IMR-90 (cell line): ENCODE measurements at regions not wholly inside any gene's neighbourhood (a gene's known extent, or its start where the extent isn't known, plus 50 kb on each side); places are given as distances from the start of the nearest gene placed in this dataset.

Experiments
- ATAC-seq: fragments of 200-7000 bp; cut with Tn5 transposase; 2 replicates; pipeline ENCODE4 v1.9.1; 2020; ENCODE audit warnings: low read depth, mild to moderate bottlenecking, moderate library complexity
- BruUV-seq: library from RNA; stranded (reverse); fragments of 400-500 nt; replicated peaks from 2 replicates; lab custom pipeline; 2021; lab: Mats Ljungman, UMichigan
- CTCF ChIA-PET: fragments of 300-600 bp; formaldehyde crosslinking; extraction: SDS; loops from one replicate; lab custom pipeline; 2021; ENCODE audit warnings: antibody characterized with exemption; lab: Yijun Ruan, JAX
- POLR2A ChIA-PET: fragments of 300-600 bp; sonication (Branson Sonifier 250); formaldehyde crosslinking; loops from one replicate; lab custom pipeline; 2022; ENCODE audit warnings: antibody characterized with exemption; ENCODE audit not compliant: unreplicated experiment; lab: Charles Lee
- DNase-seq: peaks from one replicate; pipeline ENCODE4 v3.0.0; 2013
- H2AFZ ChIP-seq: replicated peaks from 2 replicates; pipeline ENCODE3; 2013; ENCODE audit warnings: low read length, mild to moderate bottlenecking; ENCODE audit not compliant: poor library complexity
- H2AK5ac ChIP-seq: 2 replicates; pipeline ENCODE4 v1.6.1; 2013; ENCODE audit warnings: low read depth, low read length, inconsistent platforms
- H2AK9ac ChIP-seq: replicated peaks from 2 replicates; pipeline ENCODE3; 2013; ENCODE audit warnings: mild to moderate bottlenecking, low read depth, low read length, moderate library complexity; ENCODE audit not compliant: poor library complexity
- H2BK120ac ChIP-seq: 2 replicates; pipeline ENCODE4 v1.6.1; 2013; ENCODE audit warnings: low read depth, low read length, inconsistent platforms
- H2BK15ac ChIP-seq: 3 replicates; pipeline ENCODE4 v1.6.1; 2013; ENCODE audit warnings: low read depth, low read length, inconsistent platforms
- H2BK20ac ChIP-seq: 2 replicates; pipeline ENCODE4 v1.6.1; 2013; ENCODE audit warnings: low read depth, mild to moderate bottlenecking, inconsistent platforms, low read length, moderate library complexity
- H2BK5ac ChIP-seq: 2 replicates; pipeline ENCODE4 v1.6.1; 2013; ENCODE audit warnings: mild to moderate bottlenecking, low read depth, low read length, inconsistent platforms; ENCODE audit not compliant: poor library complexity, severe bottlenecking
- H3K14ac ChIP-seq: replicated peaks from 2 replicates; pipeline ENCODE4 v1.6.1; 2013; ENCODE audit warnings: low read depth, low read length, inconsistent platforms
- H3K18ac ChIP-seq: 2 replicates; pipeline ENCODE4 v1.6.1; 2013; ENCODE audit warnings: low read depth, low read length, control low read depth
- H3K23ac ChIP-seq: 2 replicates; pipeline ENCODE4 v1.6.1; 2013; ENCODE audit warnings: low read depth, low read length, inconsistent platforms
- H3K27ac ChIP-seq: 2 replicates; pipeline ENCODE4 v1.5.1; 2013; ENCODE audit warnings: mild to moderate bottlenecking, control low read depth, low read length; ENCODE audit not compliant: insufficient read depth
- H3K27me3 ChIP-seq: 2 replicates; pipeline ENCODE4 v1.6.1; 2013; ENCODE audit warnings: low read length; ENCODE audit not compliant: control insufficient read depth, insufficient read depth
- H3K36me3 ChIP-seq: 2 replicates; pipeline ENCODE4 v1.6.1; 2013; ENCODE audit warnings: low read length, mixed read lengths; ENCODE audit not compliant: control insufficient read depth, insufficient read depth
- H3K4ac ChIP-seq: 2 replicates; pipeline ENCODE4 v1.6.1; 2013; ENCODE audit warnings: low read depth, low read length, inconsistent platforms
- H3K4me1 ChIP-seq: 2 replicates; pipeline ENCODE4 v1.6.1; 2013; ENCODE audit warnings: low read length, mixed read lengths; ENCODE audit not compliant: control insufficient read depth, insufficient read depth
- H3K4me2 ChIP-seq: 2 replicates; pipeline ENCODE4 v1.6.1; 2013; ENCODE audit warnings: low read depth, mild to moderate bottlenecking, control low read depth, low read length, moderate library complexity
- H3K4me3 ChIP-seq: 2 replicates; pipeline ENCODE4 v1.5.1; 2013; ENCODE audit warnings: low read depth, mild to moderate bottlenecking, control low read depth, low read length, moderate library complexity; ENCODE audit not compliant: insufficient read depth
- H3K56ac ChIP-seq: 2 replicates; pipeline ENCODE4 v1.6.1; 2013; ENCODE audit warnings: low read length, inconsistent platforms; ENCODE audit not compliant: insufficient read depth; ENCODE audit errors: extremely low read depth
- H3K79me1 ChIP-seq, 2 experiments: 2 replicates each; pipeline ENCODE4 v1.6.1; 2013; ENCODE audit warnings: low read length in 2 of 2, inconsistent platforms in 1 of 2, low read depth in 1 of 2
- H3K9ac ChIP-seq: 2 replicates; pipeline ENCODE4 v1.6.1; 2013; ENCODE audit warnings: low read depth, low read length, control low read depth
- H3K9me1 ChIP-seq: 2 replicates; pipeline ENCODE4 v1.6.1; 2013; ENCODE audit warnings: low read length, inconsistent platforms; ENCODE audit not compliant: insufficient read depth
- H3K9me3 ChIP-seq: 2 replicates; pipeline ENCODE4 v1.6.1; 2013; ENCODE audit warnings: low read length; ENCODE audit not compliant: control insufficient read depth, insufficient read depth
- H4K20me1 ChIP-seq: 2 replicates; pipeline ENCODE4 v1.6.1; 2013; ENCODE audit warnings: low read length, inconsistent platforms; ENCODE audit not compliant: insufficient read depth
- H4K5ac ChIP-seq: 2 replicates; pipeline ENCODE4 v1.6.1; 2013; ENCODE audit warnings: mild to moderate bottlenecking, low read depth, low read length, control low read depth
- H4K8ac ChIP-seq, 2 experiments: 2 replicates each; pipeline ENCODE4 v1.6.1; 2013; ENCODE audit warnings: low read depth in 2 of 2, low read length in 2 of 2, control low read depth in 1 of 2, inconsistent platforms in 1 of 2
- H4K91ac ChIP-seq: 2 replicates; pipeline ENCODE4 v1.6.1; 2013; ENCODE audit warnings: low read depth, low read length, inconsistent platforms; ENCODE audit not compliant: insufficient read depth
- BHLHE40 ChIP-seq: fragments of 150-350 bp; IDR thresholded peaks from 2 replicates; pipeline ENCODE4 v1.6.1; 2016; ENCODE audit warnings: mild to moderate bottlenecking, low read depth, low read length
- CHD1 ChIP-seq: IDR thresholded peaks from 2 replicates; pipeline ENCODE4 v1.6.1; 2012; ENCODE audit warnings: low read depth, low read length, improper control_type of control experiment
- FOS ChIP-seq: fragments of 150-350 bp; IDR thresholded peaks from 2 replicates; pipeline ENCODE4 v1.6.1; 2016; ENCODE audit warnings: low read depth, low read length
- MAZ ChIP-seq: IDR thresholded peaks from 2 replicates; pipeline ENCODE4 v1.6.1; 2012; ENCODE audit warnings: low read depth, mild to moderate bottlenecking, low read length, improper control_type of control experiment, moderate library complexity, borderline replicate concordance
- NFE2L2 ChIP-seq: fragments of 150-350 bp; IDR thresholded peaks from 2 replicates; pipeline ENCODE4 v1.6.1; 2016; ENCODE audit warnings: low read depth, mild to moderate bottlenecking, low read length
- RAD21 ChIP-seq: IDR thresholded peaks from 2 replicates; pipeline ENCODE4 v1.6.1; 2012; ENCODE audit warnings: low read length, improper control_type of control experiment
- WGBS, 2 experiments: methylation state at CpG; one replicate each; pipeline versions ENCODE4 v1.1.5 to v1.1.7; 2013; ENCODE audit warnings: missing lambda C conversion rate in 2 of 2; ENCODE audit not compliant: insufficient read length in 1 of 2; ENCODE audit errors: extremely low coverage in 2 of 2; 5-methylcytosine and 5-hydroxymethylcytosine counted together
- dilution Hi-C: fragments of 300-500 bp; cut with HindIII; formaldehyde crosslinking; loops from one replicate; pipeline ENCODE4 v1.14.3; 2018; ENCODE audit warnings: low sequenced_read_pairs; ENCODE audit not compliant: unreplicated experiment
- in situ Hi-C: fragments of 300-500 bp; cut with MboI; formaldehyde crosslinking; loops from 3 replicates; pipeline ENCODE4 v1.14.3; 2019; ENCODE audit warnings: low sequenced_read_pairs, inconsistent platforms, mixed read lengths
- intact Hi-C: fragments of 100-400 bp; cut with micrococcal nuclease; formaldehyde crosslinking; loops from 2 replicates; pipeline ENCODE4 v1.10.0; 2022
- TF ChIP-seq, protein P1 (sequence below): fragments of 150-350 bp; IDR thresholded peaks from 2 replicates; pipeline ENCODE4 v1.6.1; 2016; ENCODE audit warnings: low read depth, mild to moderate bottlenecking, low read length, moderate library complexity, borderline replicate concordance
- TF ChIP-seq, protein P2 (sequence below): fragments of 150-350 bp; IDR thresholded peaks from 2 replicates; pipeline ENCODE4 v1.6.1; 2017; ENCODE audit warnings: mild to moderate bottlenecking, antibody characterized with exemption, low read length, low read depth

DNA sequence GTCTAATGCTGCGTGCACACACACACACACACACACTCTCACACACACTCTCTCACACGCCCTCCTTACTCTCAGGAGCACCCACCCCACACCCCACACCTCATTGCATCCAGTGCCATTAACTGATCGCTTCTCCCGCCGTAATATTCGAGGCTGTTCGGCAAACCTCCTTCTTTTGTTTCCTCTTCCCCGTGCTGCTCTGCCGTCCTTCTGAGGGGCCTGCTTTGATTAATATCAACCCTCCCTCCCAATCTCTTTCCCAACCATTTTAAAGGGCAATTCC, 156.2 kb upstream of the TNRC6C start:
- Histone ChIP-seq H2AK5ac (no peak overlapping the region), H3K36me3 (no peaks in the 10 kb centered on the region), H3K27me3 (peaks cover 33% of the 10 kb centered on the region), H3K79me1 (no peaks in the 10 kb centered on the region), H2BK20ac (no peak overlapping the region), H4K91ac (no peak overlapping the region), H2AK9ac (no peak overlapping the region), H4K20me1 (no peaks in the 10 kb centered on the region), H4K8ac (no peak overlapping the region), H3K9ac (no peak overlapping the region), H3K18ac (no peak overlapping the region), H2AFZ (no peak overlapping the region), H2BK15ac (no peak overlapping the region), H2BK120ac (no peak overlapping the region), H2BK5ac (no peak overlapping the region), H4K5ac (no peak overlapping the region), H3K56ac (no peak overlapping the region), H3K14ac (no peak overlapping the region), H3K9me1 (0 out of 2 replicates have a peak, but pooled peaks cover 2% of the 10 kb centered on the region), H3K4ac (no peak overlapping the region), H3K4me2 (no peak overlapping the region), H3K4me3 (no peak overlapping the region), H3K9me3 (no peaks in the 10 kb centered on the region), H3K23ac (no peak overlapping the region), H3K27ac (no peak overlapping the region), H3K4me1 (no peaks in the 10 kb centered on the region)
- intact Hi-C loops (no loop called here), dilution Hi-C loops (no loop called here), in situ Hi-C loops (no loop called here)
- DNase-seq (no peak), ATAC-seq (no peak)
- CTCF ChIA-PET: no interaction called here
- POLR2A ChIA-PET: no interaction called here
- WGBS, 2 experiments: 8% methylated on average over 4 of the region's 9 CpGs; no CpG with 5 or more reads in 1 of the 2 experiments
- no TSS peak for BruUV-seq
- TF ChIP-seq FOS (no peak), BHLHE40 (no peak), MAZ (no peak), RAD21 (no peak), NFE2L2 (no peak), CHD1 (no peak)
- TF ChIP-seq, protein P1, sequence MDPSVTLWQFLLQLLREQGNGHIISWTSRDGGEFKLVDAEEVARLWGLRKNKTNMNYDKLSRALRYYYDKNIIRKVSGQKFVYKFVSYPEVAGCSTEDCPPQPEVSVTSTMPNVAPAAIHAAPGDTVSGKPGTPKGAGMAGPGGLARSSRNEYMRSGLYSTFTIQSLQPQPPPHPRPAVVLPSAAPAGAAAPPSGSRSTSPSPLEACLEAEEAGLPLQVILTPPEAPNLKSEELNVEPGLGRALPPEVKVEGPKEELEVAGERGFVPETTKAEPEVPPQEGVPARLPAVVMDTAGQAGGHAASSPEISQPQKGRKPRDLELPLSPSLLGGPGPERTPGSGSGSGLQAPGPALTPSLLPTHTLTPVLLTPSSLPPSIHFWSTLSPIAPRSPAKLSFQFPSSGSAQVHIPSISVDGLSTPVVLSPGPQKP: no peak
- TF ChIP-seq, protein P2, sequence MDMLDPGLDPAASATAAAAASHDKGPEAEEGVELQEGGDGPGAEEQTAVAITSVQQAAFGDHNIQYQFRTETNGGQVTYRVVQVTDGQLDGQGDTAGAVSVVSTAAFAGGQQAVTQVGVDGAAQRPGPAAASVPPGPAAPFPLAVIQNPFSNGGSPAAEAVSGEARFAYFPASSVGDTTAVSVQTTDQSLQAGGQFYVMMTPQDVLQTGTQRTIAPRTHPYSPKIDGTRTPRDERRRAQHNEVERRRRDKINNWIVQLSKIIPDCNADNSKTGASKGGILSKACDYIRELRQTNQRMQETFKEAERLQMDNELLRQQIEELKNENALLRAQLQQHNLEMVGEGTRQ: no peak
